Endothelial cell of umbilical vein (primary cell): ENCODE measurements at regions not wholly inside any gene's neighbourhood (a gene's known extent, or its start where the extent isn't known, plus 50 kb on each side); places are given as distances from the start of the nearest gene placed in this dataset.

Experiments
- BruUV-seq: library from RNA; stranded (reverse); fragments of 400-500 nt; replicated peaks from 2 replicates; lab custom pipeline; 2021; lab: Mats Ljungman, UMichigan
- CTCF ChIA-PET: fragments of 300-600, 350-600 bp; sonication (Branson Sonifier 250); formaldehyde crosslinking; loops from one replicate; lab custom pipeline; 2021; ENCODE audit warnings: antibody characterized with exemption, inconsistent platforms; lab: Charles Lee
- POLR2A ChIA-PET: fragments of 300-600, 350-600 bp; sonication (Branson Sonifier 250); formaldehyde crosslinking; loops from one replicate; lab custom pipeline; 2021; ENCODE audit warnings: antibody characterized with exemption, inconsistent platforms; lab: Charles Lee
- DNase-seq: peaks from one replicate; pipeline ENCODE4 v3.0.0-alpha.2; 2011; ENCODE audit warnings: low read depth, low spot score
- FAIRE-seq: peaks from 2 replicates; lab custom pipeline; 2011; peaks lifted over from hg19 to GRCh38; lab: Jason Lieb, UNC
- H2AFZ ChIP-seq: 2 replicates; pipeline ENCODE4 v1.6.0; 2012; ENCODE audit warnings: low read depth, low read length, control low read depth, inconsistent platforms
- H3K27ac ChIP-seq: 2 replicates; pipeline ENCODE4 v1.5.1; 2011; ENCODE audit warnings: low read depth, mild to moderate bottlenecking, control low read depth, low read length, moderate library complexity; ENCODE audit not compliant: insufficient read depth
- H3K27me3 ChIP-seq, 2 experiments: 2 replicates each; pipeline versions ENCODE4 v1.6.0 to v1.6.1; 2011; ENCODE audit warnings: low read length in 2 of 2, mixed read lengths in 1 of 2; ENCODE audit not compliant: control insufficient read depth in 2 of 2, insufficient read depth in 2 of 2
- H3K36me3 ChIP-seq, 2 experiments: 2 replicates in 1 of 2; 3 replicates in 1 of 2; pipeline ENCODE4 v1.5.1; 2011; ENCODE audit warnings: low read length in 2 of 2, mild to moderate bottlenecking in 1 of 2, moderate library complexity in 1 of 2; ENCODE audit not compliant: control insufficient read depth in 2 of 2, insufficient read depth in 2 of 2; ENCODE audit errors: extremely low read depth in 1 of 2
- H3K4me1 ChIP-seq: 3 replicates; pipeline ENCODE4 v1.5.1; 2011; ENCODE audit warnings: mild to moderate bottlenecking, low read length; ENCODE audit not compliant: control insufficient read depth, insufficient read depth; ENCODE audit errors: extremely low read depth
- H3K4me2 ChIP-seq: 2 replicates; pipeline ENCODE4 v1.6.1; 2011; ENCODE audit warnings: low read length, control low read depth, mixed read lengths; ENCODE audit not compliant: insufficient read depth
- H3K4me3 ChIP-seq, 3 experiments: fragments of 200-600 bp in 1 of 3; sonication (generic), shearing (Covaris generic) in 1 of 3; replicated peaks in 1 of 3; 2 replicates each; pipeline ENCODE4 v1.5.1; 2011 to 2016; ENCODE audit warnings: control low read depth in 3 of 3, low read length in 3 of 3, mild to moderate bottlenecking in 2 of 3, inconsistent platforms in 1 of 3, low read depth in 1 of 3, moderate library complexity in 1 of 3; ENCODE audit not compliant: insufficient read depth in 1 of 3
- H3K79me2 ChIP-seq: 2 replicates; pipeline ENCODE4 v1.6.0; 2012; ENCODE audit warnings: low read length, inconsistent platforms; ENCODE audit not compliant: control insufficient read depth, insufficient read depth
- H3K9ac ChIP-seq: replicated peaks from 2 replicates; pipeline ENCODE3; 2011; ENCODE audit warnings: low read length, control low read depth; ENCODE audit not compliant: insufficient read depth; ENCODE audit errors: extremely low read depth
- H3K9me1 ChIP-seq: replicated peaks from 3 replicates; pipeline ENCODE4 v1.6.0; 2011; ENCODE audit warnings: mild to moderate bottlenecking, low read length; ENCODE audit not compliant: control insufficient read depth, insufficient read depth; ENCODE audit errors: extremely low read depth
- H3K9me3 ChIP-seq: replicated peaks from 2 replicates; pipeline ENCODE4 v1.5.1; 2012; ENCODE audit warnings: low read length, inconsistent platforms; ENCODE audit not compliant: control insufficient read depth, insufficient read depth
- H4K20me1 ChIP-seq: replicated peaks from 2 replicates; pipeline ENCODE3; 2011; ENCODE audit warnings: mild to moderate bottlenecking, low read length; ENCODE audit not compliant: control insufficient read depth, insufficient read depth; ENCODE audit errors: extremely low read depth
- EZH2 ChIP-seq: IDR thresholded peaks from 2 replicates; pipeline ENCODE4 v1.6.1; 2012; ENCODE audit warnings: borderline replicate concordance, low read depth, mild to moderate bottlenecking, moderate library complexity, low read length, inconsistent platforms; ENCODE audit not compliant: severe bottlenecking
- FOS ChIP-seq: IDR thresholded peaks from 2 replicates; pipeline ENCODE4 v1.6.1; 2011; ENCODE audit warnings: mild to moderate bottlenecking, low read length, moderate library complexity, borderline replicate concordance; ENCODE audit not compliant: insufficient read depth
- GATA2 ChIP-seq: IDR thresholded peaks from 2 replicates; pipeline ENCODE4 v1.7.0; 2011; ENCODE audit warnings: low read depth, mild to moderate bottlenecking, moderate library complexity, mixed read lengths, low read length; ENCODE audit not compliant: insufficient read length, insufficient read depth
- JUN ChIP-seq: IDR thresholded peaks from 2 replicates; pipeline ENCODE4 v1.6.1; 2011; ENCODE audit warnings: borderline replicate concordance, low read depth; ENCODE audit not compliant: insufficient read length, insufficient read depth
- MYC ChIP-seq: IDR thresholded peaks from one replicate; pipeline ENCODE4 v1.6.1; 2011; ENCODE audit warnings: mild to moderate bottlenecking, low read depth, low read length
- POLR2A ChIP-seq: IDR thresholded peaks from 2 replicates; pipeline ENCODE4 v1.6.1; 2012; ENCODE audit warnings: low read depth, mild to moderate bottlenecking, control low read depth, low read length
- POLR2AphosphoS5 ChIP-seq: IDR thresholded peaks from 2 replicates; pipeline ENCODE4 v1.6.1; 2012; ENCODE audit warnings: low read depth, mild to moderate bottlenecking, control low read depth, low read length, moderate library complexity; ENCODE audit not compliant: insufficient read depth
- dilution Hi-C: fragments of 300-500 bp; cut with MboI; formaldehyde crosslinking; loops from one replicate; pipeline ENCODE4 v1.15.0; 2019; ENCODE audit warnings: low sequenced_read_pairs; ENCODE audit not compliant: extremely low pct_ligation_motif_present
- intact Hi-C: fragments of 100-400 bp; cut with micrococcal nuclease; formaldehyde crosslinking; loops from one replicate; pipeline ENCODE4 v1.10.0; 2022
- TF ChIP-seq, protein P1 (sequence below): IDR thresholded peaks from 2 replicates; pipeline ENCODE4 v1.6.1; 2011; ENCODE audit not compliant: insufficient read depth, insufficient read length
- TF ChIP-seq, protein P2 (sequence below), 2 donors: IDR thresholded peaks; 1 replicate in 1 of 2; 2 replicates in 1 of 2; pipeline ENCODE4 v1.5.1; 2011; ENCODE audit warnings: low read length in 2 of 2, mild to moderate bottlenecking in 2 of 2, moderate library complexity in 2 of 2, control low read depth in 1 of 2, inconsistent platforms in 1 of 2, low read depth in 1 of 2; ENCODE audit not compliant: insufficient read depth in 1 of 2; ENCODE audit errors: extremely low read depth in 1 of 2

DNA sequence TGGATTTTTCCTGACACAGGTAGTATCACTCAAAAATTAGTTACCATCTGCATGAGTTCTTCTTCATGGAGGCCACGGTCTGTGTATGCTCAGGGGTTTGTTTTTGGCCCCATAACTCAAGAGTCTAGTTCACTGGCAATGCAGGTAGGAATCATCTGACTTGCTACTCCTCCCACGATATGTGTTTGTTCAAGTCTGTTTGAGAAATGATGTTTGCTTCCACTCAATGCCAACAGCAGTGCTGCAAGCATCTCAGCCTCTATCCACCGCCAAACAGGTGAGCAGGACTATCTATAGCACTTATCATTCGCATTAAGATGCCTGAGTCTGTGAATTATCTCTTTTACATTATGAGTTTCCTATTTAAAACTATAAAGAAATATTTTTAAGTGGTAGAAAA is 264.8 kb upstream of the PTGER4 start:
- H3K4me2 ChIP-seq = no peak overlapping the region
- H3K36me3 ChIP-seq = no peaks in the 10 kb centered on the region
- no peaks in the 10 kb centered on the region for H3K79me2 ChIP-seq
- dilution Hi-C loops = no loop called here
- H3K4me3 ChIP-seq = no peak overlapping the region
- H3K4me1 ChIP-seq = peaks cover 16% of the 10 kb centered on the region
- POLR2A ChIA-PET = no interaction called here
- CTCF ChIA-PET = interaction anchor here (0.6 kb wide), 1 partner anchor 681 kb away, joined by 3 read pairs; no protein-coding TSS in a partner anchor
- FAIRE-seq (no peak), DNase-seq (no peak)
- no peaks in the 10 kb centered on the region for H3K27me3 ChIP-seq
- TF ChIP-seq MYC (no peak), GATA2 (no peak), EZH2 (no peak)
- H4K20me1 ChIP-seq = no peaks in the 10 kb centered on the region
- intact Hi-C loops = loop anchor here (10.0 kb wide), 1 partner anchor 700 kb away; no protein-coding TSS in a partner anchor
- H3K27ac ChIP-seq = no peak overlapping the region
- no peaks in the 10 kb centered on the region for H3K9me1 ChIP-seq
- no peak overlapping the region for H2AFZ ChIP-seq
- BruUV-seq = no TSS peak
- no peaks in the 10 kb centered on the region for H3K9me3 ChIP-seq
- no peak overlapping the region for H3K9ac ChIP-seq

DNA sequence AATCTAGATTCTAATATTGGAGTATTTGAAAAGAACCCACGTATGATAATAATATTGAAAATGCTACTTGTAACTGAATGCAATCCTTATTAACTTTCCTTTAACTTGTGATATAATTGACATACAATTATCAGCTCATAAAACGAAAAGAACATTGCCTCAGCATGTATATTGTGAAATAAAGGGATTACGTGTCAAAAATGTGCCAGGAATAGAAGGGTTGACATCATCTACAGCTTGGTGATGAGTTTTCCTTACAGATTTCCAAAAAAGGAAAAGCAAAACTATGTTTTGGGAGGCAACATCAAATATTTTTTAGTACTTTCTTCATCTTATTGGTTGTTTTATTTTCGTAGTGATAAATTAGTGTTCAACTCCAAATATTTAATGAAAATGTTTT is 266.0 kb upstream of the PTGER4 start:
- no peak for FAIRE-seq
- dilution Hi-C loops (no loop called here), intact Hi-C loops (loop anchor here (10.0 kb wide), 1 partner anchor 699 kb away; no protein-coding TSS in a partner anchor)
- Histone ChIP-seq H3K9me3 (no peaks in the 10 kb centered on the region), H3K9me1 (no peaks in the 10 kb centered on the region), H3K79me2 (no peaks in the 10 kb centered on the region), H3K4me3 (no peak overlapping the region), H3K36me3 (no peaks in the 10 kb centered on the region), H3K27me3 (no peaks in the 10 kb centered on the region), H3K27ac (no peak overlapping the region), H3K4me1 (peaks cover 21% of the 10 kb centered on the region), H3K9ac (no peak overlapping the region), H4K20me1 (no peaks in the 10 kb centered on the region), H2AFZ (no peak overlapping the region), H3K4me2 (no peak overlapping the region)
- no peak for TF ChIP-seq EZH2
- TF ChIP-seq POLR2AphosphoS5 = no peak
- TF ChIP-seq, protein P1, sequence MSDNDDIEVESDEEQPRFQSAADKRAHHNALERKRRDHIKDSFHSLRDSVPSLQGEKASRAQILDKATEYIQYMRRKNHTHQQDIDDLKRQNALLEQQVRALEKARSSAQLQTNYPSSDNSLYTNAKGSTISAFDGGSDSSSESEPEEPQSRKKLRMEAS = no peak
- TF ChIP-seq, protein P2, sequence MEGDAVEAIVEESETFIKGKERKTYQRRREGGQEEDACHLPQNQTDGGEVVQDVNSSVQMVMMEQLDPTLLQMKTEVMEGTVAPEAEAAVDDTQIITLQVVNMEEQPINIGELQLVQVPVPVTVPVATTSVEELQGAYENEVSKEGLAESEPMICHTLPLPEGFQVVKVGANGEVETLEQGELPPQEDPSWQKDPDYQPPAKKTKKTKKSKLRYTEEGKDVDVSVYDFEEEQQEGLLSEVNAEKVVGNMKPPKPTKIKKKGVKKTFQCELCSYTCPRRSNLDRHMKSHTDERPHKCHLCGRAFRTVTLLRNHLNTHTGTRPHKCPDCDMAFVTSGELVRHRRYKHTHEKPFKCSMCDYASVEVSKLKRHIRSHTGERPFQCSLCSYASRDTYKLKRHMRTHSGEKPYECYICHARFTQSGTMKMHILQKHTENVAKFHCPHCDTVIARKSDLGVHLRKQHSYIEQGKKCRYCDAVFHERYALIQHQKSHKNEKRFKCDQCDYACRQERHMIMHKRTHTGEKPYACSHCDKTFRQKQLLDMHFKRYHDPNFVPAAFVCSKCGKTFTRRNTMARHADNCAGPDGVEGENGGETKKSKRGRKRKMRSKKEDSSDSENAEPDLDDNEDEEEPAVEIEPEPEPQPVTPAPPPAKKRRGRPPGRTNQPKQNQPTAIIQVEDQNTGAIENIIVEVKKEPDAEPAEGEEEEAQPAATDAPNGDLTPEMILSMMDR (IDR thresholded peaks at IDR 0.05; ENCODE audit: extremely low read depth in 1 of 2, insufficient read depth in 1 of 2, low read depth in 1 of 2, low read length in 2 of 2) = no peak
- TF ChIP-seq JUN = no peak
- TF ChIP-seq POLR2A = no peak
- no peak for TF ChIP-seq MYC
- no peak for TF ChIP-seq FOS
- no peak for TF ChIP-seq GATA2
- no peak for DNase-seq
- POLR2A ChIA-PET = no interaction called here
- no TSS peak for BruUV-seq
- CTCF ChIA-PET = interaction anchor here (0.6 kb wide), 1 partner anchor 14 kb away, joined by 3 read pairs; no protein-coding TSS in a partner anchor
